Activated CD4-positive, alpha-beta T cell treated with anti-CD3 and anti-CD28 coated beads for 4 hours (primary cell): ENCODE measurements at regions not wholly inside any gene's neighbourhood (a gene's known extent, or its start where the extent isn't known, plus 50 kb on each side); places are given as distances from the start of the nearest gene placed in this dataset.
A peak's percentile ranks its signal among the peaks of the same experiment; 100 is the strongest.
"Not testable (repeated sequence)": the region's sequence is repeated elsewhere in the genome, so short reads cannot be mapped to it uniquely, and the experiment has no call there.

Source experiments
- DNase-seq, 2 donors: peaks; one replicate each; pipeline ENCODE4 v3.0.0-alpha.2; 2020

GRCh38 chr16:21536740-21537139 is 62.6 kb upstream of the METTL9 start:
- not testable (repeated sequence) for DNase-seq

GRCh38 chr16:21537598-21537997 is 61.8 kb upstream of the METTL9 start:
- not testable (repeated sequence) for DNase-seq

GRCh38 chr16:21539107-21539618 is 60.2 kb upstream of the METTL9 start:
- not testable (repeated sequence) for DNase-seq

GRCh38 chr16:21540770-21541433 is 58.5 kb upstream of the METTL9 start:
- peak; percentile 51 to 58 for DNase-seq

- not testable (repeated sequence) for DNase-seq
Measured at GRCh38 chr16:21541611-21542051, 57.7 kb upstream of the METTL9 start.

- not testable (repeated sequence) for DNase-seq
Measured at GRCh38 chr16:21542075-21542474, 57.3 kb upstream of the METTL9 start.

GRCh38 chr16:21542491-21543124 is 56.8 kb upstream of the METTL9 start:
- DNase-seq, result not testable (repeated sequence)

GRCh38 chr16:21543151-21543836 is 56.1 kb upstream of the METTL9 start:
- not testable (repeated sequence) for DNase-seq

- DNase-seq, result not testable (repeated sequence)
Measured at GRCh38 chr16:21545664-21546326, 53.6 kb upstream of the METTL9 start.

- not testable (repeated sequence) for DNase-seq
Measured at GRCh38 chr16:21549396-21549795, 50.0 kb upstream of the METTL9 start.
